Epithelial cell of proximal tubule (primary cell): ENCODE measurements at regions not wholly inside any gene's neighbourhood (a gene's known extent, or its start where the extent isn't known, plus 50 kb on each side); places are given as distances from the start of the nearest gene placed in this dataset.

Experiments
- DNase-seq: peaks from one replicate; pipeline ENCODE4 v3.0.0-alpha.2; 2011; ENCODE audit warnings: low read depth
- H3K4me3 ChIP-seq: 2 replicates; pipeline ENCODE4 v1.5.1; 2011; ENCODE audit warnings: low read depth, mild to moderate bottlenecking, low read length
- CTCF ChIP-seq: conservative IDR thresholded peaks from 2 replicates; pipeline ENCODE4 v1.5.1; 2012; ENCODE audit warnings: low read depth, mild to moderate bottlenecking, low read length

GRCh38 chr11:22477312-22477711, 139.1 kb downstream of the SLC17A6 start:
- TF ChIP-seq CTCF = no peak
- no peak overlapping the region for H3K4me3 ChIP-seq
- DNase-seq = no peak

GRCh38 chr11:22476589-22476988, 138.4 kb downstream of the SLC17A6 start:
- no peak for TF ChIP-seq CTCF

GRCh38 chr11:22474616-22475015, 136.4 kb downstream of the SLC17A6 start:
- no peak overlapping the region for H3K4me3 ChIP-seq
- TF ChIP-seq CTCF = no peak
- DNase-seq = no peak

More at GRCh38 chr11:22476589-22476988, 138.4 kb downstream of the SLC17A6 start:
- no peak overlapping the region for H3K4me3 ChIP-seq
- DNase-seq = no peak

- no peak for TF ChIP-seq CTCF
- no peak overlapping the region for H3K4me3 ChIP-seq
- no peak for DNase-seq
Measured at GRCh38 chr11:22473586-22473985, 135.4 kb downstream of the SLC17A6 start.

- no peak for DNase-seq
- TF ChIP-seq CTCF = peak; percentile 32
Measured at GRCh38 chr11:22472306-22472705, 134.1 kb downstream of the SLC17A6 start.

GRCh38 chr11:22471385-22471784, 133.2 kb downstream of the SLC17A6 start:
- H3K4me3 ChIP-seq = no peak overlapping the region
- no peak for TF ChIP-seq CTCF

More at GRCh38 chr11:22472306-22472705, 134.1 kb downstream of the SLC17A6 start:
- no peak overlapping the region for H3K4me3 ChIP-seq

GRCh38 chr11:22467741-22468140, 129.6 kb downstream of the SLC17A6 start:
- no peak for TF ChIP-seq CTCF
- DNase-seq = no peak
- H3K4me3 ChIP-seq = no peak overlapping the region

More at GRCh38 chr11:22471385-22471784, 133.2 kb downstream of the SLC17A6 start:
- DNase-seq = no peak
